GM21360 (cell line): ENCODE measurements at regions not wholly inside any gene's neighbourhood (a gene's known extent, or its start where the extent isn't known, plus 50 kb on each side); places are given as distances from the start of the nearest gene placed in this dataset.
"Not testable (repeated sequence)": the region's sequence is repeated elsewhere in the genome, so short reads cannot be mapped to it uniquely, and the experiment has no call there.

Experiments
- ATAC-seq: cut with Tn5 transposase; IDR thresholded peaks from one replicate; pipeline ENCODE4 v1.9.1; 2021; ENCODE audit warnings: mild to moderate bottlenecking, moderate library complexity; ENCODE audit not compliant: unreplicated experiment

GRCh38 chr4:135464311-135464710 lies 1262.7 kb upstream of the PABPC4L start:
- ATAC-seq: no peak

- not testable (repeated sequence) for ATAC-seq
Observed at GRCh38 chr4:135447598-135447997, 1246.0 kb upstream of the PABPC4L start.

GRCh38 chr4:135434936-135435335 lies 1233.3 kb upstream of the PABPC4L start:
- no peak for ATAC-seq

GRCh38 chr4:135429528-135429927 lies 1227.9 kb upstream of the PABPC4L start:
- no peak for ATAC-seq

GRCh38 chr4:135418353-135418752 lies 1216.8 kb upstream of the PABPC4L start:
- peak; percentile 64 for ATAC-seq

GRCh38 chr4:135412213-135412612 lies 1210.6 kb upstream of the PABPC4L start:
- ATAC-seq: no peak

GRCh38 chr4:135411251-135411650 lies 1209.7 kb upstream of the PABPC4L start:
- no peak for ATAC-seq

GRCh38 chr4:135409261-135409660 lies 1207.7 kb upstream of the PABPC4L start:
- ATAC-seq: not testable (repeated sequence)

GRCh38 chr4:135408109-135408508 lies 1206.5 kb upstream of the PABPC4L start:
- ATAC-seq: no peak

- ATAC-seq: not testable (repeated sequence)
Observed at GRCh38 chr4:135406597-135406996, 1205.0 kb upstream of the PABPC4L start.

- ATAC-seq: no peak
Observed at GRCh38 chr4:135385830-135386581, 1184.4 kb upstream of the PABPC4L start.

GRCh38 chr4:135383356-135384288 lies 1182.0 kb upstream of the PABPC4L start:
- no peak for ATAC-seq

GRCh38 chr4:135382280-135382959 lies 1180.8 kb upstream of the PABPC4L start:
- ATAC-seq: no peak

- no peak for ATAC-seq
Observed at GRCh38 chr4:135372131-135372530, 1170.5 kb upstream of the PABPC4L start.

GRCh38 chr4:135371137-135371536 lies 1169.5 kb upstream of the PABPC4L start:
- no peak for ATAC-seq

GRCh38 chr4:135368831-135369230 lies 1167.2 kb upstream of the PABPC4L start:
- no peak for ATAC-seq

- no peak for ATAC-seq
Observed at GRCh38 chr4:135365065-135365464, 1163.5 kb upstream of the PABPC4L start.

GRCh38 chr4:135359128-135359527 lies 1157.5 kb upstream of the PABPC4L start:
- ATAC-seq: no peak

- ATAC-seq: no peak
Observed at GRCh38 chr4:135357091-135357490, 1155.5 kb upstream of the PABPC4L start.

GRCh38 chr4:135354876-135355275 lies 1153.3 kb upstream of the PABPC4L start:
- no peak for ATAC-seq

- ATAC-seq: no peak
Observed at GRCh38 chr4:135353008-135353407, 1151.4 kb upstream of the PABPC4L start.
